T-cell (primary cell): ENCODE measurements at regions not wholly inside any gene's neighbourhood (a gene's known extent, or its start where the extent isn't known, plus 50 kb on each side); places are given as distances from the start of the nearest gene placed in this dataset.

Experiments
- ATAC-seq, 4 experiments: fragments of 200-7000 bp in 3 of 4; fragments of 150-1000 bp in 1 of 4; cut with Tn5 transposase; replicated peaks in 1 of 4; 1 replicate in 3 of 4; 2 replicates in 1 of 4; pipeline ENCODE4 v1.10.0; 2021; ENCODE audit warnings: moderate library complexity in 3 of 4, mild to moderate bottlenecking in 2 of 4, moderate number of reproducible peaks in 1 of 4
- CTCF ChIA-PET, 2 donors: fragments of 300-600 bp; sonication (Branson Sonifier 250); formaldehyde crosslinking; loops; one replicate each; lab custom pipeline; 2022; ENCODE audit warnings: antibody characterized with exemption in 2 of 2; lab: Charles Lee
- POLR2A ChIA-PET, 2 donors: fragments of 300-600 bp; sonication (Branson Sonifier 250); formaldehyde crosslinking; loops; one replicate each; lab custom pipeline; 2022; ENCODE audit warnings: antibody characterized with exemption in 2 of 2; lab: Charles Lee
- DNase-seq, 35 experiments: peaks; one replicate each; pipeline versions ENCODE4 v3.0.0 to v3.0.0-alpha.2; 2013 to 2023
- H3K27ac ChIP-seq: one replicate; pipeline ENCODE4 v1.5.1; 2013; ENCODE audit warnings: low read length
- H3K27me3 ChIP-seq, 2 experiments: replicated peaks in 1 of 2; 1 replicate in 1 of 2; 2 replicates in 1 of 2; pipeline versions ENCODE4 v1.6.1 to v1.7.0; 2013; ENCODE audit warnings: low read length in 1 of 2, mixed read lengths in 1 of 2; ENCODE audit not compliant: control insufficient read depth in 2 of 2, insufficient read depth in 2 of 2; ENCODE audit errors: extremely low read depth in 1 of 2
- H3K36me3 ChIP-seq, 2 donors: 1 replicate in 1 of 2; 2 replicates in 1 of 2; pipeline versions ENCODE4 v1.6.1 to v1.7.0; 2013; ENCODE audit warnings: low read length in 1 of 2; ENCODE audit not compliant: control insufficient read depth in 2 of 2, insufficient read depth in 1 of 2; ENCODE audit errors: extremely low read depth in 1 of 2
- H3K4me1 ChIP-seq, 2 experiments: 1 replicate in 1 of 2; 2 replicates in 1 of 2; pipeline versions ENCODE4 v1.6.1 to v1.7.0; 2013; ENCODE audit warnings: low read length in 2 of 2, mixed read lengths in 1 of 2; ENCODE audit not compliant: insufficient read depth in 2 of 2, control insufficient read depth in 1 of 2; ENCODE audit errors: extremely low read depth in 1 of 2
- H3K4me3 ChIP-seq, 2 donors: 1 replicate in 1 of 2; 2 replicates in 1 of 2; pipeline versions ENCODE4 v1.5.1 to v1.7.0; 2013; ENCODE audit warnings: mild to moderate bottlenecking in 2 of 2, low read length in 1 of 2, moderate library complexity in 1 of 2; ENCODE audit not compliant: control insufficient read depth in 1 of 2; ENCODE audit errors: extremely low read depth in 1 of 2
- H3K9me3 ChIP-seq: 2 replicates; pipeline ENCODE4 v1.7.0; 2013
- H3K27ac Mint-ChIP-seq, 2 donors: one replicate each; pipeline ENCODE4 v1.8.0; 2020 to 2021; ENCODE audit warnings: mild to moderate bottlenecking in 2 of 2, mixed read lengths in 2 of 2
- H3K27me3 Mint-ChIP-seq, 2 donors: one replicate each; pipeline ENCODE4 v1.8.0; 2021 to 2022; ENCODE audit warnings: mixed read lengths in 2 of 2
- H3K36me3 Mint-ChIP-seq: one replicate; pipeline ENCODE4 v1.8.0; 2021; ENCODE audit warnings: mixed read lengths
- H3K4me1 Mint-ChIP-seq, 3 donors: one replicate each; pipeline ENCODE4 v1.8.0; 2020 to 2022; ENCODE audit warnings: mixed read lengths in 3 of 3, mild to moderate bottlenecking in 1 of 3
- H3K4me3 Mint-ChIP-seq, 3 donors: one replicate each; pipeline ENCODE4 v1.8.0; 2020 to 2022; ENCODE audit warnings: mild to moderate bottlenecking in 3 of 3, mixed read lengths in 3 of 3, moderate library complexity in 3 of 3
- H3K9me3 Mint-ChIP-seq, 3 donors: one replicate each; pipeline ENCODE4 v1.8.0; 2020 to 2022; ENCODE audit warnings: mixed read lengths in 3 of 3
- WGBS: methylation state at CpG from one replicate; pipeline ENCODE4 v1.1.5; 2013; ENCODE audit warnings: missing lambda C conversion rate; ENCODE audit not compliant: insufficient coverage; 5-methylcytosine and 5-hydroxymethylcytosine counted together

DNA sequence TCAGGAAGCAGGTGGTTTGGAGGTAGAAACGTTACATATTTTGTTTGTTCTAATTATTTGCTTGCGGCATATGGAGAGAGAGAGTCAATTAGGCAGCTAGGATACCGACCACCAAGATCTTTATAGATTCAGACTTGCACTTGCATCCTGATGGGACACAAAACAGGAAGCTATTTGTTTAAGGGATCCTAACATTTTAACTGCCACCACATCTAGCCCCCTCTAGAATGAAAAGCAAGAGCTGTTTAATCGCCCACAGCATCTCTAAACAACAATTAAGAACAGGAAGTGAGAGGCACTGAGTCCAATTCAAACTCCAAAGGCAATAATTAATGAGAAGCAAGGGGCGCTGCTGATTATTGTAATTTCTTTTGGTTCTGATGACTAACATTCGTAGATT lies 182.0 kb upstream of the LINC00305 start:
- no peaks in the 10 kb centered on the region for H3K36me3 Mint-ChIP-seq
- no peaks in the 10 kb centered on the region for H3K27me3 Mint-ChIP-seq
- H3K9me3 Mint-ChIP-seq, result peaks cover 0 to 5% (median 4%) of the 10 kb centered on the region in 3 donors
- no peaks in the 10 kb centered on the region for H3K9me3 ChIP-seq
- H3K4me3 ChIP-seq, result no peak overlapping the region
- no peak overlapping the region for H3K4me3 Mint-ChIP-seq
- no peak overlapping the region for H3K27ac Mint-ChIP-seq
- no peaks in the 10 kb centered on the region for H3K4me1 ChIP-seq
- ChIA-PET POLR2A (no interaction called here), CTCF (no interaction called here)
- no CpG with 5 or more reads among the region's 6 CpGs for WGBS
- ATAC-seq (no peak), DNase-seq (no peak)
- no peaks in the 10 kb centered on the region for H3K36me3 ChIP-seq
- no peaks in the 10 kb centered on the region for H3K4me1 Mint-ChIP-seq
- H3K27ac ChIP-seq, result no peak overlapping the region
- H3K27me3 ChIP-seq, result no peaks in the 10 kb centered on the region

DNA sequence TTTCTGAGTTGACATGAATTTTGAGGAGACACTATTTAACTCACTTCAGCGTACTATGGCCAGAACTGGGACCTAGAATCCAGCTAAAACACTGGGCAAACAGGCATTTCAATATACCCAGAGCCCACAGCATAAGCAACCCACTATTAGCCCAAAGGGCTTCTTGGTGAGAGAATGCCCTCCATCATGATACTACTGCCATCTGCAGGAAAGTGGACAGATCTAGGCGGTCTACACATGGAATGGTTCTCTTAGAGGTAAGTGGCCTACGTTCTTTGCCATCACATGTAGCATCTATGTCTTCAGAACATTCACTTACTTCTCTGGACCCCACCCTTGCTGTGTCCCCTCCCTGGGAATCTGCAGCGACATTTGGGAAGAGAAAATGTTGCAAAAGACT lies 181.3 kb upstream of the LINC00305 start:
- Mint-ChIP-seq H3K36me3 (no peaks in the 10 kb centered on the region), H3K4me3 (no peak overlapping the region), H3K9me3 (peaks cover 0 to 5% (median 4%) of the 10 kb centered on the region in 3 donors), H3K27ac (no peak overlapping the region), H3K4me1 (no peaks in the 10 kb centered on the region), H3K27me3 (no peaks in the 10 kb centered on the region)
- ChIA-PET CTCF (no interaction called here), POLR2A (no interaction called here)
- Histone ChIP-seq H3K36me3 (no peaks in the 10 kb centered on the region), H3K27me3 (no peaks in the 10 kb centered on the region), H3K9me3 (no peaks in the 10 kb centered on the region), H3K27ac (no peak overlapping the region), H3K4me1 (no peaks in the 10 kb centered on the region), H3K4me3 (no peak overlapping the region)
- WGBS, result 100% methylated on average over 1 of the region's 4 CpGs
- ATAC-seq (no peak), DNase-seq (no peak)

DNA sequence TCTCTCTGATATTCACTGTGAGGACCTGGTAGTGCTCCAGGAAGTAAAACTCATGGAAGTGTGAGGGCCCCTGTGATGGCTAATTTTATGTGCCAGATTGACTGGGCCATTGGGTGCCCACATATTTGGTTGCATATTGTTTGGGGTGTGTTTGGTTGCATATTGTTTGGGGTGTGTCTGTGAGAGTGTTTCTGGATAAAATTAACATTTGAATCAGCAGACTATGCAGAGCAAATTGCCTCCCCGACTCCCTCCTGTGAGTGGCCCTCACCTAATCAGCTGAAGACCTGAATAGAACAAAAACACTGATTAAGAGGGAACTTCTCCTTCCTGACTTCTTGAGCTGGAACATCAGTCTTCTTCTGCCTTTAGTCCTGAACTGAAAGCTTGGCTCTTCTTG lies 173.3 kb upstream of the LINC00305 start:
- Histone ChIP-seq H3K36me3 (no peaks in the 10 kb centered on the region), H3K27ac (no peak overlapping the region), H3K9me3 (no peaks in the 10 kb centered on the region), H3K4me3 (no peak overlapping the region), H3K27me3 (no peaks in the 10 kb centered on the region), H3K4me1 (no peaks in the 10 kb centered on the region)
- ChIA-PET POLR2A (no interaction called here), CTCF (no interaction called here)
- peaks cover 0 to 2% of the 10 kb centered on the region in 2 donors for H3K27me3 Mint-ChIP-seq
- no peak overlapping the region for H3K4me3 Mint-ChIP-seq
- H3K9me3 Mint-ChIP-seq, result peaks cover 9 to 13% (median 13%) of the 10 kb centered on the region in 3 donors
- H3K4me1 Mint-ChIP-seq, result no peaks in the 10 kb centered on the region
- no peaks in the 10 kb centered on the region for H3K36me3 Mint-ChIP-seq
- 60% methylated on average over 1 of the region's 1 CpG for WGBS
- ATAC-seq (no peak), DNase-seq (no peak)
- H3K27ac Mint-ChIP-seq, result no peak overlapping the region

DNA sequence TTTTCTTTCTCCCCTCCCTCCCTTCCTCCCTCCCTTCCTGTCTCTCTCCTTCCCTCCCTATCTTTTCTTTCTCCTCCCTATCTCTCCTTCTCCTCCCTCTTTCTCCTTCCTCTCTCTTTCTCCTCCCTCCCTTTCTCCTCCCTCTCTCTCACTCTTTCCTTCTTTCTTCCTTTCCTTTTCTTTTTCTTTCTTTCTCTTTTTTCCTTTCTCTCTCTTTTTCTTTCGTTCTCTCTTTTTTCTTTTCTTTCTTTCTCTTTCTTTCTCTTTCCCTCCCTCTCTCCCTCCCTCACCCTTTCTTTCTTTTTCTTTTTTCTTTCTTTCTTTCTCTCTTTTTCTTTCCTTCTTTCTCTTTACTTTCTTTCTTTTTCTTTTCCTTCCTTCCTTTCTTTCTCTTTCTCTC lies 169.7 kb upstream of the LINC00305 start:
- ChIA-PET POLR2A (no interaction called here), CTCF (no interaction called here)
- Mint-ChIP-seq H3K4me1 (no peaks in the 10 kb centered on the region), H3K4me3 (no peak overlapping the region), H3K27ac (no peak overlapping the region), H3K9me3 (peaks cover 13 to 21% (median 15%) of the 10 kb centered on the region in 3 donors), H3K27me3 (peaks cover 0 to 2% of the 10 kb centered on the region in 2 donors), H3K36me3 (no peaks in the 10 kb centered on the region)
- H3K27me3 ChIP-seq, result no peaks in the 10 kb centered on the region
- no peak overlapping the region for H3K4me3 ChIP-seq
- WGBS, result 83% methylated on average over 1 of the region's 1 CpG
- H3K9me3 ChIP-seq, result no peaks in the 10 kb centered on the region
- ATAC-seq (no peak), DNase-seq (no peak)
- no peaks in the 10 kb centered on the region for H3K4me1 ChIP-seq
- H3K27ac ChIP-seq, result no peak overlapping the region
- no peaks in the 10 kb centered on the region for H3K36me3 ChIP-seq

DNA sequence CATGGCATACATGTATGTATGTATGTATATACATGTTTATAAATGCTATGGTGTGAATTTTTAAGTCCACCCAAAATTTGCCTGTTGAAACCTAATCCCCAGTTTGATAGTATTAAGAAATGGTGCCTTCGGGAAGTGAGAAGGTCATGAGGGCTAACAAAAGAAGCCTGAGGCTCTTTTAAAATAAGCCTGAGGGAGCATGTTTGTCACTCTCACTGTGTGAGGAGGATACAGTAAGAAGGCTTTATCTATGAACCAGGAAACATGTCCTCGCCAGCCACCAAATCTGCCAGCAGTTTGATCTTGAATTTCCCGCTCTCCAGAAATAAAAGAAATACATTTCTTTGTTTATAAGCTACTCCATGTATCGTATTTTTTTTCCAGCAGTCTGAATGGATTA lies 163.0 kb upstream of the LINC00305 start:
- Histone ChIP-seq H3K27ac (no peak overlapping the region), H3K36me3 (no peaks in the 10 kb centered on the region), H3K9me3 (no peaks in the 10 kb centered on the region), H3K27me3 (no peaks in the 10 kb centered on the region), H3K4me1 (no peaks in the 10 kb centered on the region), H3K4me3 (no peak overlapping the region)
- DNase-seq, result no peak
- H3K4me1 Mint-ChIP-seq, result no peaks in the 10 kb centered on the region
- no peak overlapping the region for H3K4me3 Mint-ChIP-seq
- no peaks in the 10 kb centered on the region for H3K36me3 Mint-ChIP-seq
- ChIA-PET CTCF (no interaction called here), POLR2A (no interaction called here)
- WGBS, result 100% methylated on average over 1 of the region's 4 CpGs
- H3K27me3 Mint-ChIP-seq, result no peaks in the 10 kb centered on the region
- H3K27ac Mint-ChIP-seq, result no peak overlapping the region
- ATAC-seq, result no peak
- H3K9me3 Mint-ChIP-seq, result peaks cover under 1 to 13% (median 4%) of the 10 kb centered on the region in 3 donors

DNA sequence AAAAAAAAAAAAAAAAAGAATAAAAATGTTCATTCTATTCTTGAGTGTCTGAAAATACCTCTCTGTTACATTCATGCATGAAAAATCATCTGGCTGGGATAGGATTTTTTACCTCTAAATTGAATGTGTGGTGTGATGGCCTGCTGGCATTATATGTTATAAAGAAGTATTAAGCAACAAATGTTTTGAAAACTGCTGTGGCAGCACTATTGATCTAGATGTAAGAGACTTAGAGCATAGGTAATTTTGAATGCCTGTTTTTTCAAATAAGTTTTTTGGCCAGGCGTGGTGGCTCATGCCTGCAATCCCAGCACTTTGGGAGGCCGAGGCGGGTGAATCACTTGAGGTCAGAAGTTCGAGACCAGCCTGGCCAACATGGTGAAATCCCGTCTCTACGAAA lies 147.0 kb upstream of the LINC00305 start:
- no peaks in the 10 kb centered on the region for H3K36me3 Mint-ChIP-seq
- peaks cover 0 to 6% (median 0%) of the 10 kb centered on the region in 3 donors for H3K9me3 Mint-ChIP-seq
- no peaks in the 10 kb centered on the region for H3K9me3 ChIP-seq
- H3K27me3 ChIP-seq, result no peaks in the 10 kb centered on the region
- H3K4me3 Mint-ChIP-seq, result no peak overlapping the region
- ATAC-seq (no peak), DNase-seq (no peak)
- H3K4me1 Mint-ChIP-seq, result no peaks in the 10 kb centered on the region
- H3K27ac ChIP-seq, result no peak overlapping the region
- CTCF ChIA-PET, result no interaction called here
- WGBS, result 86% methylated on average over 6 of the region's 6 CpGs
- POLR2A ChIA-PET, result no interaction called here
- no peak overlapping the region for H3K27ac Mint-ChIP-seq
- H3K4me1 ChIP-seq, result no peaks in the 10 kb centered on the region
- no peaks in the 10 kb centered on the region for H3K36me3 ChIP-seq
- H3K27me3 Mint-ChIP-seq, result no peaks in the 10 kb centered on the region
- no peak overlapping the region for H3K4me3 ChIP-seq

DNA sequence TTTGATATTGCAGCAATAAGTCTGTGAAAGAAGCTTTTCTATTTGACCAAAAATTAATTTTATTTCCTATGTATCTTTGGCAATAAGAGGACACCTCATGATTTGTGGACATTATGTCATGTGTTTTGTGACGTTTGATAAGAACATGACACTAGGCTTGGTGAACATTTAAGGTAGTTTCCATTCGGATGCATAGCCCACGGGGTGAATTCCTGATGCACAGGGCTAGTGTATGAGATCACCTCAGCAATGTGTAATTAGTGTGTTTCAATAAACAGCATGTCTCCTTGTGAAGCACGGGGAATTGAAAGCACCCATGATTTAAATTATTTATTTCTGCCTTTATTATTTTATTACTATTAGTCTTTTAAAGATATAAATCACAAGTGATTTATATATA lies 146.1 kb upstream of the LINC00305 start:
- CTCF ChIA-PET, result no interaction called here
- no peak for ATAC-seq
- no peaks in the 10 kb centered on the region for H3K4me1 Mint-ChIP-seq

More for the DNA sequence above, 146.1 kb upstream of the LINC00305 start:
- POLR2A ChIA-PET, result no interaction called here
- H3K9me3 ChIP-seq, result no peaks in the 10 kb centered on the region
- no peak for DNase-seq
- H3K27me3 ChIP-seq, result no peaks in the 10 kb centered on the region
- Mint-ChIP-seq H3K4me3 (no peak overlapping the region), H3K36me3 (no peaks in the 10 kb centered on the region), H3K27ac (no peak overlapping the region), H3K27me3 (no peaks in the 10 kb centered on the region), H3K9me3 (peaks cover 0 to 6% (median 0%) of the 10 kb centered on the region in 3 donors)
- H3K4me3 ChIP-seq, result no peak overlapping the region
- 63% methylated on average over 2 of the region's 4 CpGs for whole genome bisulfite sequencing
- no peaks in the 10 kb centered on the region for H3K4me1 ChIP-seq
- no peak overlapping the region for H3K27ac ChIP-seq
- H3K36me3 ChIP-seq, result no peaks in the 10 kb centered on the region
